HCT116 (cell line): ENCODE measurements at regions not wholly inside any gene's neighbourhood (a gene's known extent, or its start where the extent isn't known, plus 50 kb on each side); places are given as distances from the start of the nearest gene placed in this dataset.
"Not testable (repeated sequence)": the region's sequence is repeated elsewhere in the genome, so short reads cannot be mapped to it uniquely, and the experiment has no call there.

Experiments
- ATAC-seq: fragments of 200-7000 bp; cut with Tn5 transposase; 2 replicates; pipeline ENCODE4 v1.9.1; 2020; ENCODE audit warnings: mild to moderate bottlenecking, moderate library complexity
- BruUV-seq: library from RNA; stranded (reverse); fragments of 400-500 nt; replicated peaks from 2 replicates; lab custom pipeline; 2021; lab: Mats Ljungman, UMichigan
- CTCF ChIA-PET: fragments of 300-600 bp; sonication (Branson Sonifier 250); formaldehyde crosslinking; loops from one replicate; lab custom pipeline; 2021; ENCODE audit warnings: antibody characterized with exemption; lab: Charles Lee
- POLR2A ChIA-PET: fragments of 300-600, 350-600 bp; sonication (Branson Sonifier 250); formaldehyde crosslinking; loops from one replicate; lab custom pipeline; 2021; ENCODE audit warnings: antibody characterized with exemption; lab: Charles Lee
- RAD21 ChIA-PET, 2 experiments: fragments of 300-600 bp; sonication (Branson Sonifier 250); formaldehyde crosslinking; loops; one replicate each; lab custom pipeline; 2023; ENCODE audit warnings: low total read pairs in 2 of 2; ENCODE audit not compliant: uncharacterized antibody in 2 of 2, unreplicated experiment in 2 of 2, low non-redundant PET in 1 of 2; lab: Charles Lee
- DNase-seq: peaks from one replicate; pipeline ENCODE4 v3.0.0-alpha.2; 2010; ENCODE audit warnings: low read depth, low spot score
- H2AFZ ChIP-seq: fragments of 200-600 bp; shearing (Covaris generic), sonication (generic); 2 replicates; pipeline ENCODE4 v1.6.1; 2017; ENCODE audit warnings: low read depth, mixed run types, mixed read lengths, antibody characterized with exemption, low read length; ENCODE audit not compliant: poor library complexity, severe bottlenecking
- H3K27ac ChIP-seq: 2 replicates; pipeline ENCODE4 v1.5.1; 2012; ENCODE audit warnings: low read depth, low read length
- H3K27me3 ChIP-seq: fragments of 200-600 bp; sonication (generic); 2 replicates; pipeline ENCODE4 v1.6.1; 2016; ENCODE audit warnings: mixed run types, low read length, mixed read lengths; ENCODE audit not compliant: insufficient read depth
- H3K36me3 ChIP-seq, 2 experiments: fragments of 200-500 bp in 1 of 2; fragments of 200-600 bp in 1 of 2; sonication (Bioruptor generic) in 1 of 2; sonication (generic) in 1 of 2; 2 replicates each; pipeline versions ENCODE4 v1.5.1 to v1.6.1; 2014 to 2016; ENCODE audit warnings: low read length in 2 of 2, inconsistent platforms in 1 of 2, mixed read lengths in 1 of 2, mixed run types in 1 of 2; ENCODE audit not compliant: insufficient read depth in 2 of 2, control insufficient read depth in 1 of 2
- H3K4me1 ChIP-seq, 2 experiments: fragments of 200-600 bp in 1 of 2; sonication (generic) in 1 of 2; 2 replicates each; pipeline versions ENCODE4 v1.5.1 to v1.6.1; 2012 to 2017; ENCODE audit warnings: low read length in 2 of 2, inconsistent platforms in 1 of 2, mild to moderate bottlenecking in 1 of 2, mixed read lengths in 1 of 2, mixed run types in 1 of 2, moderate library complexity in 1 of 2; ENCODE audit not compliant: insufficient read depth in 2 of 2, control insufficient read depth in 1 of 2
- H3K4me2 ChIP-seq: fragments of 200-600 bp; sonication (generic); 2 replicates; pipeline ENCODE4 v1.6.1; 2017; ENCODE audit warnings: mixed run types, low read length, mixed read lengths
- H3K4me3 ChIP-seq, 2 experiments: fragments of 200-600 bp in 1 of 2; sonication (generic) in 1 of 2; replicated peaks in 1 of 2; 2 replicates each; pipeline ENCODE4 v1.5.1; 2011 to 2016; ENCODE audit warnings: low read length in 2 of 2, control low read depth in 1 of 2, low read depth in 1 of 2, mild to moderate bottlenecking in 1 of 2, mixed read lengths in 1 of 2, mixed run types in 1 of 2
- H3K79me2 ChIP-seq: fragments of 200-600 bp; sonication (generic); 2 replicates; pipeline ENCODE4 v1.6.1; 2017; ENCODE audit warnings: mild to moderate bottlenecking, mixed run types, low read length, moderate library complexity, mixed read lengths; ENCODE audit not compliant: insufficient read depth
- H3K9ac ChIP-seq: fragments of 200-600 bp; sonication (generic); 2 replicates; pipeline ENCODE4 v1.6.1; 2016; ENCODE audit warnings: low read length, mixed read lengths
- H3K9me2 ChIP-seq: fragments of 200-600 bp; sonication (generic), shearing (Covaris generic); 2 replicates; pipeline ENCODE4 v1.6.1; 2017; ENCODE audit warnings: mixed run types, mild to moderate bottlenecking, moderate library complexity; ENCODE audit not compliant: insufficient read depth
- H3K9me3 ChIP-seq, 2 experiments: fragments of 200-500 bp in 1 of 2; fragments of 200-600 bp in 1 of 2; sonication (Bioruptor generic) in 1 of 2; sonication (generic) in 1 of 2; 2 replicates each; pipeline ENCODE4 v1.6.1; 2014 to 2017; ENCODE audit warnings: low read length in 2 of 2, mixed read lengths in 2 of 2, inconsistent platforms in 1 of 2, low read depth in 1 of 2, mild to moderate bottlenecking in 1 of 2, mixed run types in 1 of 2, moderate library complexity in 1 of 2; ENCODE audit not compliant: control insufficient read depth in 1 of 2, insufficient read depth in 1 of 2
- H4K20me1 ChIP-seq: fragments of 200-600 bp; sonication (generic), shearing (Covaris generic); 2 replicates; pipeline ENCODE4 v1.6.1; 2017; ENCODE audit warnings: mixed run types, mild to moderate bottlenecking, moderate library complexity; ENCODE audit not compliant: insufficient read depth
- ATF3 ChIP-seq: IDR thresholded peaks from 2 replicates; pipeline ENCODE4 v1.6.1; 2012
- EZH2 ChIP-seq: fragments of 200-600 bp; sonication (generic); IDR thresholded peaks from 2 replicates; pipeline ENCODE4 v1.6.1; 2017; ENCODE audit warnings: antibody characterized with exemption, mixed run types
- POLR2A ChIP-seq: IDR thresholded peaks from 2 replicates; pipeline ENCODE4 v1.7.0; 2011; ENCODE audit warnings: borderline replicate concordance; ENCODE audit not compliant: insufficient read depth, insufficient read length; ENCODE audit errors: extremely low read depth
- REST ChIP-seq: IDR thresholded peaks from 2 replicates; pipeline ENCODE4 v1.6.1; 2012; ENCODE audit warnings: low read depth
- intact Hi-C: fragments of 100-400 bp; cut with micrococcal nuclease; formaldehyde crosslinking; loops from 2 replicates; pipeline ENCODE4 v1.10.0; 2022

GRCh38 chr9:12439267-12439666 is 253.9 kb upstream of the TYRP1 start:
- no peaks in the 10 kb centered on the region for H3K9me2 ChIP-seq
- TF ChIP-seq POLR2A, result no peak
- TF ChIP-seq EZH2, result no peak
- H3K27me3 ChIP-seq, result no peaks in the 10 kb centered on the region
- POLR2A ChIA-PET, result no interaction called here
- H4K20me1 ChIP-seq, result no peaks in the 10 kb centered on the region
- H3K9ac ChIP-seq, result no peak overlapping the region
- no peaks in the 10 kb centered on the region for H3K79me2 ChIP-seq
- H3K4me3 ChIP-seq, result no peak overlapping the region
- ATAC-seq, result no peak
- no peaks in the 10 kb centered on the region for H3K36me3 ChIP-seq
- H3K9me3 ChIP-seq, result peaks cover 9 to 14% of the 10 kb centered on the region in 2 experiments; a peak in 1 of 4 replicates
- H3K4me2 ChIP-seq, result no peak overlapping the region
- CTCF ChIA-PET, result no interaction called here
- RAD21 ChIA-PET, result no interaction called here
- no peak overlapping the region for H3K27ac ChIP-seq
- no peak for DNase-seq
- H3K4me1 ChIP-seq, result no peaks in the 10 kb centered on the region
- intact Hi-C loops, result no loop called here
- no peak overlapping the region for H2AFZ ChIP-seq
- no TSS peak for BruUV-seq

GRCh38 chr9:12441080-12441479 is 252.1 kb upstream of the TYRP1 start:
- RAD21 ChIA-PET, H3K4me2 ChIP-seq, H2AFZ ChIP-seq, H3K9ac ChIP-seq, H3K4me1 ChIP-seq, DNase-seq, H3K27ac ChIP-seq, ATAC-seq, H3K79me2 ChIP-seq, BruUV-seq, H3K36me3 ChIP-seq, H3K9me2 ChIP-seq, CTCF ChIA-PET, H3K27me3 ChIP-seq, H4K20me1 ChIP-seq, POLR2A ChIA-PET, intact Hi-C loops, H3K4me3 ChIP-seq: not testable (repeated sequence)
- peaks cover 9 to 20% of the 10 kb centered on the region in 2 experiments; a peak in 2 of 4 replicates for H3K9me3 ChIP-seq

GRCh38 chr9:12441506-12441905 is 251.7 kb upstream of the TYRP1 start:
- Histone ChIP-seq H3K27me3 (no peaks in the 10 kb centered on the region), H3K4me1 (no peaks in the 10 kb centered on the region), H3K79me2 (no peaks in the 10 kb centered on the region), H3K9me2 (no peaks in the 10 kb centered on the region), H3K9me3 (peaks cover 9 to 20% of the 10 kb centered on the region in 2 experiments; a peak in 2 of 4 replicates), H3K27ac (no peak overlapping the region), H2AFZ (no peak overlapping the region), H3K4me3 (no peak overlapping the region), H3K36me3 (no peaks in the 10 kb centered on the region), H4K20me1 (no peaks in the 10 kb centered on the region), H3K9ac (no peak overlapping the region), H3K4me2 (no peak overlapping the region)
- intact Hi-C loops, result no loop called here
- ChIA-PET RAD21 (no interaction called here), CTCF (no interaction called here), POLR2A (no interaction called here)
- ATAC-seq, result no peak
- no peak for TF ChIP-seq ATF3
- no peak for TF ChIP-seq REST
- no peak for DNase-seq
- BruUV-seq, result no TSS peak
